Activated B cell treated with CpG ODN at 0.5 μM for 24 hours (primary cell): ENCODE measurements at regions not wholly inside any gene's neighbourhood (a gene's known extent, or its start where the extent isn't known, plus 50 kb on each side); places are given as distances from the start of the nearest gene placed in this dataset.

Source experiments
- ATAC-seq: fragments of 200-7000 bp; cut with Tn5 transposase; one replicate; pipeline ENCODE4 v1.10.0; 2021; ENCODE audit warnings: low read depth, mild to moderate bottlenecking, moderate library complexity
- CTCF ChIA-PET: fragments of 350-600 bp; sonication (Branson Sonifier 250); formaldehyde crosslinking; loops from one replicate; lab custom pipeline; 2021; ENCODE audit warnings: antibody characterized with exemption; lab: Charles Lee
- POLR2A ChIA-PET: fragments of 350-600 bp; sonication (Branson Sonifier 250); formaldehyde crosslinking; loops from one replicate; lab custom pipeline; 2021; ENCODE audit warnings: antibody characterized with exemption; lab: Charles Lee
- DNase-seq: peaks from one replicate; pipeline ENCODE4 v3.0.0; 2022
- H3K27ac Mint-ChIP-seq: one replicate; pipeline ENCODE4 v1.8.0; 2020; ENCODE audit warnings: mixed read lengths
- H3K27me3 Mint-ChIP-seq: one replicate; pipeline ENCODE4 v1.8.0; 2021; ENCODE audit warnings: mixed read lengths
- H3K36me3 Mint-ChIP-seq: one replicate; pipeline ENCODE4 v1.8.0; 2021; ENCODE audit warnings: low read depth, mixed read lengths
- H3K4me1 Mint-ChIP-seq: one replicate; pipeline ENCODE4 v1.8.0; 2021; ENCODE audit warnings: mixed read lengths
- H3K4me3 Mint-ChIP-seq: one replicate; pipeline ENCODE4 v1.8.0; 2020; ENCODE audit warnings: mild to moderate bottlenecking, mixed read lengths
- H3K9me3 Mint-ChIP-seq: one replicate; pipeline ENCODE4 v1.8.0; 2020; ENCODE audit warnings: mixed read lengths
- CTCF ChIP-seq: fragments of 200-600 bp; IDR thresholded peaks from one replicate; pipeline ENCODE4 v1.8.0; 2022; ENCODE audit warnings: antibody characterized with exemption, mild to moderate bottlenecking
- intact Hi-C: fragments of 100-400 bp; cut with micrococcal nuclease; formaldehyde crosslinking; loops from one replicate; pipeline ENCODE4 v1.15.1; 2024

DNA sequence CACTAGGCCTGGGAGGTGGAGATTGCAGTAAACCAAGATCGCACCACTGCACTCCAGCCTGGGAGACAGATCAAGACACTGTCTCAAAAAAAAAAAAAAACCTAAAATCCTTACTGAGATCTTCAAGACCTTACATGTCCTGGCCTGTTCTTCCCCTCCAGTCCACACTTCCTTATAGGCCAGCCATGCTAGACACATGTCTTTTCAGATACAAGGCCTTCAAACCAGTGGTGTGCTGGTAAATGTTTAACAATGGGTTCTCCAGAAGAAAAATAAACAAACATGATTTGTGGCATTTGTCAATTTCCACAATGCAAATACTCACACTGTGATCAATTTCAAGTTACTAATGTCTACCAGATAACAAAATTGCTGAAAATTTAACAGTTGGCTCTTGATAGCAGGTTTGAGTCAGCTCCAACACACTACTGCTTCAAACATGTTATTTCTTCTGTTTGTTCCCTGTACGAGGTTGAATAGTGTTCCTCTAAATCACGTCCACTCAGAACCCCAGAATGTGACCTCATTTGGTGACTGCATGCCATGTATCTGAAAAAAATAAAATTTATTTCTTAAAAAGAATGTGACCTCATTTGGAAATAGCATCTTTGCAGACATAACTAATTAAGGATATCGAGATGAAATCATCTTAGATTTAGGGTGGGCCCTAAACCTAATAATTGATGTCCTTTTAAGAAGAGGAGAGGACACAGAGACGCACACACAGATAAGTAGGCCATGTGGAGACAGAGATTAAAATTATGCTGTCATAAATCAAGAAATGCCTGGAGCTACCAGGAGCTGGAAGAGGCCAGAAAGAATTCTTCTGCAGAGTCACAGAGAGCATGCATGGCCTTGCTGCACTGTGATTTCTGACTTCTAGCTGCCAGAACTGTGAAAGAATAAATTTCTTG is 144.4 kb downstream of the ZNF674 start:
- intact Hi-C loops: loop anchor here (10.0 kb wide), 1 partner anchor 1326 kb away; no protein-coding TSS in a partner anchor
- Mint-ChIP-seq H3K4me1 (no peaks in the 10 kb centered on the region), H3K4me3 (no peak overlapping the region), H3K27me3 (no peaks in the 10 kb centered on the region), H3K36me3 (no peaks in the 10 kb centered on the region), H3K9me3 (no peaks in the 10 kb centered on the region), H3K27ac (no peak overlapping the region)
- ATAC-seq (no peak), DNase-seq (no peak)
- ChIA-PET POLR2A (no interaction called here), CTCF (no interaction called here)
- no peak for TF ChIP-seq CTCF

GRCh38 chrX:46398874-46399273 is 146.3 kb downstream of the ZNF674 start:
- Mint-ChIP-seq H3K27ac (no peak overlapping the region), H3K9me3 (no peaks in the 10 kb centered on the region), H3K36me3 (no peaks in the 10 kb centered on the region), H3K4me1 (no peaks in the 10 kb centered on the region), H3K4me3 (no peak overlapping the region), H3K27me3 (no peaks in the 10 kb centered on the region)
- ATAC-seq (no peak), DNase-seq (no peak)
- intact Hi-C loops: no loop called here
- no peak for TF ChIP-seq CTCF
- ChIA-PET CTCF (interaction anchor here (0.9 kb wide), 1 partner anchor 9 kb away, joined by 6 read pairs; no protein-coding TSS in a partner anchor), POLR2A (no interaction called here)

- intact Hi-C loops: no loop called here
- CTCF ChIA-PET: interaction anchor here (0.6 to 0.8 kb wide), 2 partner anchors 11 to 511 kb away, joined by 3 read pairs; no protein-coding TSS in a partner anchor
Measured at GRCh38 chrX:46398126-46398525, 147.1 kb downstream of the ZNF674 start.

GRCh38 chrX:46386511-46386910 is 158.7 kb downstream of the ZNF674 start:
- intact Hi-C loops: no loop called here
- ChIA-PET POLR2A (no interaction called here), CTCF (interaction anchor here (0.9 to 1.0 kb wide), 2 partner anchors 22 to 871 kb away, joined by 4 read pairs; no protein-coding TSS in a partner anchor)
- H3K27ac Mint-ChIP-seq: no peak overlapping the region
- peaks cover 3% of the 10 kb centered on the region for H3K9me3 Mint-ChIP-seq
- H3K36me3 Mint-ChIP-seq: no peaks in the 10 kb centered on the region
- TF ChIP-seq CTCF: no peak
- H3K27me3 Mint-ChIP-seq: peaks cover 2% of the 10 kb centered on the region
- no peak overlapping the region for H3K4me3 Mint-ChIP-seq
- no peaks in the 10 kb centered on the region for H3K4me1 Mint-ChIP-seq
- ATAC-seq (no peak), DNase-seq (no peak)

More at GRCh38 chrX:46398126-46398525, 147.1 kb downstream of the ZNF674 start:
- Mint-ChIP-seq H3K9me3 (no peaks in the 10 kb centered on the region), H3K36me3 (no peaks in the 10 kb centered on the region), H3K4me1 (no peaks in the 10 kb centered on the region), H3K4me3 (no peak overlapping the region), H3K27me3 (no peaks in the 10 kb centered on the region), H3K27ac (no peak overlapping the region)
- ATAC-seq: no peak
- POLR2A ChIA-PET: no interaction called here
- no peak for DNase-seq
- no peak for TF ChIP-seq CTCF

DNA sequence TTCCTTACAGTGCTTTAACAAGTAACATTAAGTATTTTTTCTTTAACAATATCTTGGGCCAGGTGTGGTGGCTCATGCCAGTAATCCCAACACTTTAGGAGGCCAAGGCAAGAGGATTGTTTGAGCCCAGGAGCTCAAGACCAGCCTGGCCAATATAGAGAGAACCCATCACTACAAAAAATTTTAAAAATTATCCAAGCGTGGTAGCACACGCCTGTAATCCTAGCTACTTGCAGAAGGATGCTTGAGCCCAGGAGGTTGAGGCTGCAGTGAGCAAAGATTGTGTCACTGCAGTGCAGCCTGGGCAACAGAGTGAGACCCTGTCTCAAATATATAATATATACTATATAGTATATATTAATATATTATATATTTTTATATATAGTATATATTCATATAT is 162.2 kb downstream of the ZNF674 start:
- DNase-seq (no peak), ATAC-seq (no peak)
- TF ChIP-seq CTCF: no peak
- Mint-ChIP-seq H3K36me3 (no peaks in the 10 kb centered on the region), H3K9me3 (no peaks in the 10 kb centered on the region), H3K4me3 (no peak overlapping the region), H3K4me1 (no peaks in the 10 kb centered on the region), H3K27me3 (peaks cover under 1% of the 10 kb centered on the region), H3K27ac (no peak overlapping the region)
- ChIA-PET CTCF (no interaction called here), POLR2A (no interaction called here)
- intact Hi-C loops: loop anchor here (5.0 kb wide), 1 partner anchor 259 kb away; no protein-coding TSS in a partner anchor
